ENCODE measurements at regions not wholly inside any gene's neighbourhood (a gene's known extent, or its start where the extent isn't known, plus 50 kb on each side); places are given as distances from the start of the nearest gene placed in this dataset.

GRCh38 chr7:18208921-18209320 lies 181.3 kb upstream of the PRPS1L1 start:
- no peaks in the 10 kb centered on the region for H3K36me3 Mint-ChIP-seq
- ChIA-PET POLR2A (no interaction called here), CTCF (no interaction called here)
- no peaks in the 10 kb centered on the region for H3K27me3 Mint-ChIP-seq (ENCODE audit: low read depth)
- DNase-seq (ENCODE audit: low spot score) (no peak), ATAC-seq (no peak)
- peaks cover 3% of the 10 kb centered on the region; the same call in 1 of the 2 replicates for H3K9me3 Mint-ChIP-seq
- TF ChIP-seq ZNF263 (CRISPR knock-in tag; IDR thresholded peaks at IDR 0.05; ENCODE audit: low read depth) (no peak), ZNF532 (CRISPR knock-in tag; IDR thresholded peaks at IDR 0.05; ENCODE audit: borderline replicate concordance) (no peak), AR (CRISPR knock-in tag; IDR thresholded peaks at IDR 0.05) (no peak), MXD4 (CRISPR knock-in tag; IDR thresholded peaks at IDR 0.05; ENCODE audit: borderline replicate concordance) (no peak), GTF2I (CRISPR knock-in tag; conservative IDR thresholded peaks at IDR 0.05) (no peak), OVOL2 (CRISPR knock-in tag; IDR thresholded peaks at IDR 0.05; ENCODE audit: borderline replicate concordance) (no peak), ZNF416 (CRISPR knock-in tag; IDR thresholded peaks at IDR 0.05) (no peak)
- TF ChIP-seq, protein P1, sequence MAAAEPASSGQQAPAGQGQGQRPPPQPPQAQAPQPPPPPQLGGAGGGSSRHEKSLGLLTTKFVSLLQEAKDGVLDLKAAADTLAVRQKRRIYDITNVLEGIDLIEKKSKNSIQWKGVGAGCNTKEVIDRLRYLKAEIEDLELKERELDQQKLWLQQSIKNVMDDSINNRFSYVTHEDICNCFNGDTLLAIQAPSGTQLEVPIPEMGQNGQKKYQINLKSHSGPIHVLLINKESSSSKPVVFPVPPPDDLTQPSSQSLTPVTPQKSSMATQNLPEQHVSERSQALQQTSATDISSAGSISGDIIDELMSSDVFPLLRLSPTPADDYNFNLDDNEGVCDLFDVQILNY (CRISPR knock-in tag; IDR thresholded peaks at IDR 0.05), result no peak
- TF ChIP-seq, protein P2, sequence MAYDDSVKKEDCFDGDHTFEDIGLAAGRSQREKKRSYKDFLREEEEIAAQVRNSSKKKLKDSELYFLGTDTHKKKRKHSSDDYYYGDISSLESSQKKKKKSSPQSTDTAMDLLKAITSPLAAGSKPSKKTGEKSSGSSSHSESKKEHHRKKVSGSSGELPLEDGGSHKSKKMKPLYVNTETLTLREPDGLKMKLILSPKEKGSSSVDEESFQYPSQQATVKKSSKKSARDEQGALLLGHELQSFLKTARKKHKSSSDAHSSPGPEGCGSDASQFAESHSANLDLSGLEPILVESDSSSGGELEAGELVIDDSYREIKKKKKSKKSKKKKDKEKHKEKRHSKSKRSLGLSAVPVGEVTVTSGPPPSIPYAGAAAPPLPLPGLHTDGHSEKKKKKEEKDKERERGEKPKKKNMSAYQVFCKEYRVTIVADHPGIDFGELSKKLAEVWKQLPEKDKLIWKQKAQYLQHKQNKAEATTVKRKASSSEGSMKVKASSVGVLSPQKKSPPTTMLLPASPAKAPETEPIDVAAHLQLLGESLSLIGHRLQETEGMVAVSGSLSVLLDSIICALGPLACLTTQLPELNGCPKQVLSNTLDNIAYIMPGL (CRISPR knock-in tag; IDR thresholded peaks at IDR 0.05), result no peak
- no peaks in the 10 kb centered on the region for H3K4me1 Mint-ChIP-seq
- no peak overlapping the region for H3K4me3 Mint-ChIP-seq
- H3K27ac Mint-ChIP-seq, result no peak overlapping the region

- H3K36me3 Mint-ChIP-seq, result no peaks in the 10 kb centered on the region
- H3K4me1 Mint-ChIP-seq, result no peaks in the 10 kb centered on the region
- TF ChIP-seq ZBTB21 (CRISPR knock-in tag; IDR thresholded peaks at IDR 0.05; ENCODE audit: borderline replicate concordance) (no peak), ZNF671 (CRISPR knock-in tag; IDR thresholded peaks at IDR 0.05) (no peak), ESRRA (CRISPR knock-in tag; IDR thresholded peaks at IDR 0.05; ENCODE audit: borderline replicate concordance) (no peak), ZNF281 (CRISPR knock-in tag; IDR thresholded peaks at IDR 0.05) (no peak), GABPB1 (CRISPR knock-in tag; IDR thresholded peaks at IDR 0.05) (no peak), KAT7 (CRISPR knock-in tag; IDR thresholded peaks at IDR 0.05; ENCODE audit: borderline replicate concordance) (no peak), ZNF416 (CRISPR knock-in tag; IDR thresholded peaks at IDR 0.05) (no peak), SMAD3 (CRISPR knock-in tag; IDR thresholded peaks at IDR 0.05; ENCODE audit: borderline replicate concordance) (no peak), JAZF1 (CRISPR knock-in tag; IDR thresholded peaks at IDR 0.05) (no peak)
- TF ChIP-seq, protein P3, sequence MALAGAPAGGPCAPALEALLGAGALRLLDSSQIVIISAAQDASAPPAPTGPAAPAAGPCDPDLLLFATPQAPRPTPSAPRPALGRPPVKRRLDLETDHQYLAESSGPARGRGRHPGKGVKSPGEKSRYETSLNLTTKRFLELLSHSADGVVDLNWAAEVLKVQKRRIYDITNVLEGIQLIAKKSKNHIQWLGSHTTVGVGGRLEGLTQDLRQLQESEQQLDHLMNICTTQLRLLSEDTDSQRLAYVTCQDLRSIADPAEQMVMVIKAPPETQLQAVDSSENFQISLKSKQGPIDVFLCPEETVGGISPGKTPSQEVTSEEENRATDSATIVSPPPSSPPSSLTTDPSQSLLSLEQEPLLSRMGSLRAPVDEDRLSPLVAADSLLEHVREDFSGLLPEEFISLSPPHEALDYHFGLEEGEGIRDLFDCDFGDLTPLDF (CRISPR knock-in tag; IDR thresholded peaks at IDR 0.05), result no peak
- TF ChIP-seq, protein P4, sequence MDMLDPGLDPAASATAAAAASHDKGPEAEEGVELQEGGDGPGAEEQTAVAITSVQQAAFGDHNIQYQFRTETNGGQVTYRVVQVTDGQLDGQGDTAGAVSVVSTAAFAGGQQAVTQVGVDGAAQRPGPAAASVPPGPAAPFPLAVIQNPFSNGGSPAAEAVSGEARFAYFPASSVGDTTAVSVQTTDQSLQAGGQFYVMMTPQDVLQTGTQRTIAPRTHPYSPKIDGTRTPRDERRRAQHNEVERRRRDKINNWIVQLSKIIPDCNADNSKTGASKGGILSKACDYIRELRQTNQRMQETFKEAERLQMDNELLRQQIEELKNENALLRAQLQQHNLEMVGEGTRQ (CRISPR knock-in tag; IDR thresholded peaks at IDR 0.05), result no peak
- H3K27me3 Mint-ChIP-seq (ENCODE audit: low read depth), result no peaks in the 10 kb centered on the region
- no peak for ATAC-seq
- peaks cover 3% of the 10 kb centered on the region; the same call in 1 of the 2 replicates for H3K9me3 Mint-ChIP-seq
- H3K4me3 Mint-ChIP-seq, result no peak overlapping the region
- ChIA-PET POLR2A (no interaction called here), CTCF (no interaction called here)
- H3K27ac Mint-ChIP-seq, result no peak overlapping the region
- no peak for DNase-seq (ENCODE audit: low spot score)
Measured at GRCh38 chr7:18210377-18210776, 182.7 kb upstream of the PRPS1L1 start.
